OCI-LY3 (cell line): ENCODE measurements at regions not wholly inside any gene's neighbourhood (a gene's known extent, or its start where the extent isn't known, plus 50 kb on each side); places are given as distances from the start of the nearest gene placed in this dataset.

Experiments
- CTCF ChIP-seq: fragments of 200-600, 300-600 bp; sonication (generic); IDR thresholded peaks from 2 replicates; pipeline ENCODE4 v1.5.1; 2014; ENCODE audit warnings: antibody characterized with exemption, low read length, low read depth
- EZH2phosphoT487 ChIP-seq: fragments of 200-600 bp; shearing (Covaris generic); IDR thresholded peaks from 2 replicates; pipeline ENCODE4 v1.6.1; 2018; ENCODE audit warnings: antibody characterized with exemption, mixed run types, low read depth

- TF ChIP-seq CTCF: no peak
- no peak for TF ChIP-seq EZH2phosphoT487
Measured at GRCh38 chr2:183937220-183937619, 661.1 kb upstream of the ZNF804A start.
